ENCODE measurements at regions not wholly inside any gene's neighbourhood (a gene's known extent, or its start where the extent isn't known, plus 50 kb on each side); places are given as distances from the start of the nearest gene placed in this dataset.

- TF ChIP-seq POLR2A (IDR thresholded peaks at IDR 0.05) = no peak
- no peak for TF ChIP-seq CTCF (IDR thresholded peaks at IDR 0.05)
Observed at GRCh38 chr17:34442387-34443111, 79.5 kb upstream of the CCL1 start.
